GM20000 (cell line): ENCODE measurements at regions not wholly inside any gene's neighbourhood (a gene's known extent, or its start where the extent isn't known, plus 50 kb on each side); places are given as distances from the start of the nearest gene placed in this dataset.

ENCODE experiments used
- DNase-seq: peaks from one replicate; pipeline ENCODE4 v3.0.0; 2012; ENCODE audit warnings: low spot score
- TF ChIP-seq, protein P1 (sequence below): IDR thresholded peaks from 2 replicates; pipeline ENCODE4 v1.5.1; 2012; ENCODE audit warnings: mild to moderate bottlenecking, control low read depth; ENCODE audit errors: extremely low read depth, missing control alignments

DNA sequence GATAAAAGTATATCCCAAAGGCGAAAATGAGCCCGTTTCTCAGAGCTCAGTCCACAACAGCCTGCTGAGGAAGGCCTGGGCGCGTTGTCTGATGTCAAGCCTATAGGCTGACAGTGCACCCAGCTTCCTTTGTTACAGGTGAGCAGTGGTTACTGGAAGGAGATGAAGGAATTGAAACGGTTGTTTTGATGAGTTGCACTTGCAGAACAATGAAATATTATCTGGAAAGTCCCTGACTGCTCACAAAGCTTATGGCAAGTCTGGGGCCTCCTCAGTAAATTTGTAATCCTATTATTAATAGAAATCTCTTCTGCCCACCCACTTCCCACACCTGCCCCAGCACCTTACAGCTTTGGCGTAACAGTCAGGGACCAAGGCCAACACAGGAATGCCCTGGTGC is 77.8 kb downstream of the C11orf91 start:
- TF ChIP-seq, protein P1, sequence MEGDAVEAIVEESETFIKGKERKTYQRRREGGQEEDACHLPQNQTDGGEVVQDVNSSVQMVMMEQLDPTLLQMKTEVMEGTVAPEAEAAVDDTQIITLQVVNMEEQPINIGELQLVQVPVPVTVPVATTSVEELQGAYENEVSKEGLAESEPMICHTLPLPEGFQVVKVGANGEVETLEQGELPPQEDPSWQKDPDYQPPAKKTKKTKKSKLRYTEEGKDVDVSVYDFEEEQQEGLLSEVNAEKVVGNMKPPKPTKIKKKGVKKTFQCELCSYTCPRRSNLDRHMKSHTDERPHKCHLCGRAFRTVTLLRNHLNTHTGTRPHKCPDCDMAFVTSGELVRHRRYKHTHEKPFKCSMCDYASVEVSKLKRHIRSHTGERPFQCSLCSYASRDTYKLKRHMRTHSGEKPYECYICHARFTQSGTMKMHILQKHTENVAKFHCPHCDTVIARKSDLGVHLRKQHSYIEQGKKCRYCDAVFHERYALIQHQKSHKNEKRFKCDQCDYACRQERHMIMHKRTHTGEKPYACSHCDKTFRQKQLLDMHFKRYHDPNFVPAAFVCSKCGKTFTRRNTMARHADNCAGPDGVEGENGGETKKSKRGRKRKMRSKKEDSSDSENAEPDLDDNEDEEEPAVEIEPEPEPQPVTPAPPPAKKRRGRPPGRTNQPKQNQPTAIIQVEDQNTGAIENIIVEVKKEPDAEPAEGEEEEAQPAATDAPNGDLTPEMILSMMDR, result no peak
- no peak for DNase-seq

DNA sequence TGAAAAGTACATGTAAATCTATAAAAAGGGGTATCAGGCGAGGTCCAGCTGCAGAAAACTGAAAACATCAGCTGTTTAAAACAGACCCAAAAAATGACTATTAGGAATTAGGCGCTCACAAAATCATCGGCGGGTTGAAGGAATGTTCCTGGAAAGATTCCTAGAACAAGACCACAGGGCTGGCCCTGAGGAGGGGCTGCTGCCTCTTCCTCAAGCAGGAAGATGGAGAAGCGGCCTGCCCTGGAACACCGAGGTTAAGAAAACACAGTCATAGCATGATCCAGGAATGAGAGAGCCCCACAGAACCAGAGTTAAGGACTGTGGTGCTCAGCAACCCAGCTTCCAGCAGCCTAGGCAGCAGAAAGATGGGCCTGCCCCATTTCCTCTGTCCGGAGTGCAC is 78.4 kb downstream of the C11orf91 start:
- TF ChIP-seq, protein P1, result no peak
- no peak for DNase-seq

DNA sequence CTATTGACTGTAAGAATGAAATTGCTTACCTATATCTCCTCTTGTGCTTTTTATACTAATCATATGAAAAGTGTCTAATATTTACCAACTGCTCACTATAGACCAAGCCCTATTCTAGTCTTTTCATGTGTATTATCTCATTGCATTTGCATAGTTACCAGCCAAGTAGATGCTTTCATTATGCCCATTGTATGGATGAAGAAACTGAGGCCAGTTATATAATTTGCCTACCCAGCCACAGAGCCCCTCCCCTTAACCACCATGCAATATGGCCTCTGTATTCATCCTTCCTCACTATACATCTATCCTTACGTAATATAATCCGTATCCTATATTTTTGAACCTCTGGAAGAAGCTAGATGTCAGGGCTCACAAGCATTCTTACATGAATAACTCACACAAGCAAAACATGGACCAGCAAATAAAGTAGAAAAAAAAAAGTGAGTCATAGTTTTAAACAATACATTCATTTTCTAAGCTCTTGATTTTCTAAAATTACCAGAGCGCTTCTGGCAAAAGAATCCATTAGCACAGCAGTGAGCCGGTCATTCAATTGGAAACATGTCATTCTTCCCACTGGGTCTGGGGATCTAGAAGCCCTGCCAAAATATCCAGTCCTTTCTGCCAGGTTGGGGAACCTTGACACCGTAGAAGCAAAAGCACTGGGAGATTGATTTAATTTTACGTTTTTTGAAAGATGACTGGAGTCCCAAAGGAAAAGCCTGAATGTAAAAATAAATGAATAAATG is 80.0 kb downstream of the C11orf91 start:
- DNase-seq, result no peak
- TF ChIP-seq, protein P1, result no peak

DNA sequence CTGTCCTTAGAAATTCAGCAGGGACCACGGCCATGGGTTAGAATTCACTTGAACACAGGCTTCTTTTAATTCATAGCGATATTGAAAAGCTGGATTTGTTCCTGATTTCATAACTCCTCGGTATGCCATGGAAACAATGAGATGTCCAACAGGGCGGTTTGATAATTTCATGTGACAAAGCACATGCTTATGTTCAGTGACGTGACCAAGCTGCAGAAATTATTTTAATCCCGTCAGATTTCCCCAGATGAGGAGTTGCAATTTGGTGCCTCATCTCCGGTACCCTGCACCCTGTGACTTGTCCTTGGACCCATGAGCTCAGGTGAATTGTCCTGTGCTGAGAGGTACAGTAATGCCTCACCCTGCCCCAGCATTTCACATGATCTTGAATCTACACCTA is 81.7 kb downstream of the C11orf91 start:
- TF ChIP-seq, protein P1, result no peak
- no peak for DNase-seq

DNA sequence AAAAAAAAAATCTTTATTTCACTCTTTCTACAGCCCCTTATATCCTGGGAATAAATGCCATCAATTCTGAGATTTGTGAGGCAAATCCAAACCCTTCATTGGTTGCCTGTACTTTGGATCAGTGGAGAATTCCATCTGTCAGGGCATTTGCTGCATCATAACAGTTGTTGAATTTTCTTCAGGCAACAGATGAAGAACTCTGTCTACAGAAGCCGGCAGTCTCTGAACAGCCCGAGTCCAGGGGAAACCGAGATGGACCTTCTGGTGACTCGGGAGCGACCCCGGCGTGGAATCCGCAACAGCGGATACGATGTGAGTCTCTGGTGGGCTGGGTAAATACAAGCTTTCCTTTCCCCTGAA is 82.3 kb downstream of the C11orf91 start:
- TF ChIP-seq, protein P1, result no peak
- DNase-seq, result no peak

DNA sequence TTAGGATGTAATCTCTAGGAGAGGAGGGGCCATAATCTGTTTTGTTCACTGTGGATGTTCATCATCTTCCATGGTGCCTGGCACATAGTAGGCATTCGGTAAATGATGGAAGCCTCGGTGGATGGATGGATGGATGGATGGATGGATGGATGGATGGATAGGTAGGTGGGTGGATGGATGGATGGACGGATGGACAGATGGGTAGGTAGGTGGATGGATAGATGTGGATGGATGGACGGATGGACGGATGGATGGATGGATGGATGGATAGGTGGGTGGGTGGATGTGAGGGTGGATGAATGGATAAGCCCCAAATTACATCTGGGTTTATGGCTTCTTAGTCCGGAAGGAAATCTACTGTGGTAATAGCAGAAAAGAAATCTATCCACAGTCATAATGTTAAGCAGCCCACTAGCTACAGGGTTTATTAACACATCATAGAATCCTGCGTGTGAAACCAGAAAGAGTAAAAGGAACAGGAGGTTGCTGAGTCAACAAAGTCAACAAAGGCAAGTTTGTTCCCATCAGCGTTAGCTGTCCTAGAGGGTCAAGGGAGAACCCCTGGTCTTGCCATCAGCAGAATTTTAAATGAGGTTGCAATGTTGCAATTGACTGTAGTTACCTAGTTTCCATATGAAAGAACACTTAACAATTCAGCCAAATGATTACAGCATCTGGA is 82.8 kb downstream of the C11orf91 start:
- no peak for DNase-seq
- TF ChIP-seq, protein P1, result no peak

DNA sequence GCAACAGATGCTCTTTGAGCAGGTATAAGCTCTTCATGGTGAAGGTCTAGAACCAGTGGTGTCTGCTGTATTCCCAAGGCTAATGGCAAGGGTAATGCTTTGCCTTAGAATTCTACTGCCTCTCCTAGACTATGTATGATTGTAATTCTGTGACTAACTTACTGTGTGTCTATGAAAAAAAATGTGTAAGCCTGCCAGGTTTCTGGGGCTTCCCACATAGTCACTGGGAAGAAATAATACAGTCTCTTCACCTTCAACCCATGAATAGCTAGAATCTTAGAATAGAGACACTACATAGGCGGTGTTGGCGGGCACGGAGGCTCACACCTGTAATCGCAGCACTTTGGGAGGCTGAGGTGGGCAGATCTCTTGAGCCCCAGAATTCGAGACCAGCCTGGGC is 84.1 kb downstream of the C11orf91 start:
- TF ChIP-seq, protein P1, result no peak
- DNase-seq, result no peak
